ENCODE measurements at regions not wholly inside any gene's neighbourhood (a gene's known extent, or its start where the extent isn't known, plus 50 kb on each side); places are given as distances from the start of the nearest gene placed in this dataset.

DNA sequence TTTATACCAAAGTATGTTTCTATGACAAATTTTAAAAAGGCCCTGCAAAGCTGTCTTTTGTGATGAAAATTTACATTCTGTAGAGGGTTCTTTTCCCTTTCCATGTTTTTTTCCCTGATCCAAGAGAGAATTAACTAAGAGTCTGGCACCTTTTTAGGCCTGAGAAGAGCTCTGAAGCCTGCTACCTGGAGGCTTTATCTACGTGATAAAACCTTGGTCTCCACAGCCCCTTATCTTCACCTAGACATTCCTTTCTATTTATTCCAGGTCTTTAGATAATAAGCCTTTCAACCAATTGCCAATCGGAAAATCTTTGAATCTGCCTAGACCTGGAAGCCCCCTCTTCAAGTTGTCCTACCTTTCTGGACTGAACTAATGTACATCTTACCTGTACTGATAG is 774.1 kb upstream of the LRRTM1 start:
- H3K9me3 ChIP-seq = no peaks in the 10 kb centered on the region
- no peak overlapping the region for H3K4me3 ChIP-seq (ENCODE audit: low read depth, low read length)
- TF ChIP-seq, protein P1, sequence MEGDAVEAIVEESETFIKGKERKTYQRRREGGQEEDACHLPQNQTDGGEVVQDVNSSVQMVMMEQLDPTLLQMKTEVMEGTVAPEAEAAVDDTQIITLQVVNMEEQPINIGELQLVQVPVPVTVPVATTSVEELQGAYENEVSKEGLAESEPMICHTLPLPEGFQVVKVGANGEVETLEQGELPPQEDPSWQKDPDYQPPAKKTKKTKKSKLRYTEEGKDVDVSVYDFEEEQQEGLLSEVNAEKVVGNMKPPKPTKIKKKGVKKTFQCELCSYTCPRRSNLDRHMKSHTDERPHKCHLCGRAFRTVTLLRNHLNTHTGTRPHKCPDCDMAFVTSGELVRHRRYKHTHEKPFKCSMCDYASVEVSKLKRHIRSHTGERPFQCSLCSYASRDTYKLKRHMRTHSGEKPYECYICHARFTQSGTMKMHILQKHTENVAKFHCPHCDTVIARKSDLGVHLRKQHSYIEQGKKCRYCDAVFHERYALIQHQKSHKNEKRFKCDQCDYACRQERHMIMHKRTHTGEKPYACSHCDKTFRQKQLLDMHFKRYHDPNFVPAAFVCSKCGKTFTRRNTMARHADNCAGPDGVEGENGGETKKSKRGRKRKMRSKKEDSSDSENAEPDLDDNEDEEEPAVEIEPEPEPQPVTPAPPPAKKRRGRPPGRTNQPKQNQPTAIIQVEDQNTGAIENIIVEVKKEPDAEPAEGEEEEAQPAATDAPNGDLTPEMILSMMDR (IDR thresholded peaks at IDR 0.05; ENCODE audit: low read depth, low read length) = no peak
- DNase-seq = no peak
- no peaks in the 10 kb centered on the region for H3K4me1 ChIP-seq
- no peaks in the 10 kb centered on the region for H3K27me3 ChIP-seq
- H3K36me3 ChIP-seq = no peaks in the 10 kb centered on the region

DNA sequence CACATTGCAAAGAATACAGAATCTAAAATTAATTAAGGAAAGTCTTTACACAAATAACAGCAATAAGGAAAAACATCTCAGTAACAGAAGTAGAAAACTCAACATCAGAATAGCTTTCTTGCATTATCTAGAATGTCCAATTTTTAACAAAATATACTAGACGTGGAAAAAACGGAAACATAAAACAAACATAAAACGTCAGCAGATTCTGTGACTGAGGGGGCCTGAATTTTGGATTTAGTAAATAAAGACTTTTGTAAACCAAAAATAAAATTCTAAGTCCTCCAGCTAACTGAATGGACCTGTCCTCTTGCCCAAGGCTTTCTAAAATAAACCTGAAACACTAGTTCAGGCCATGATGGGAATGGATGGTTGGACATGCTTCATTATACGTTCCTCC is 773.5 kb upstream of the LRRTM1 start:
- DNase-seq = no peak
- TF ChIP-seq, protein P1 (IDR thresholded peaks at IDR 0.05; ENCODE audit: low read depth, low read length) = no peak
- no peaks in the 10 kb centered on the region for H3K36me3 ChIP-seq
- no peaks in the 10 kb centered on the region for H3K4me1 ChIP-seq
- H3K9me3 ChIP-seq = no peaks in the 10 kb centered on the region
- no peak overlapping the region for H3K4me3 ChIP-seq (ENCODE audit: low read depth, low read length)
- no peaks in the 10 kb centered on the region for H3K27me3 ChIP-seq

DNA sequence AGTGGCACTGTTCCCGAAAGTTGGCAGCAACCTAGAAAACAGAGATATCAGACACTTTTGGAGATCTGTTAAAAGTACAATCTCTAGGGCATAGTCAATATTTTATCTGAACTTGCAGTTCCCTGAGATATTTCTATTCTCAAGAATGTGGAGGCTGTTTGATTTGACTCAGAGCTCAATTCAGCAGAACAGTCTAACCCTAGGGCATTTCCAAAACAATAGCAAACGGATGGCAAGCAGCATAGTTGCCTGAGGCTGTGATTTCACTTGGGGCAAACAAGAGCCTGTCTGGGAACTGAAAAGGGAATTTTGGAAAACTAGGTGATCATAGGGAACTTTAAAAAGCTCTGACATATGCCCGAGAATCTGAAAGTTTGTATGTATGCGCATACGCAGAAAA is 772.8 kb upstream of the LRRTM1 start:
- TF ChIP-seq, protein P1 (IDR thresholded peaks at IDR 0.05; ENCODE audit: low read depth, low read length) = no peak
- Histone ChIP-seq H3K9me3 (no peaks in the 10 kb centered on the region), H3K4me1 (no peaks in the 10 kb centered on the region), H3K27me3 (no peaks in the 10 kb centered on the region), H3K36me3 (no peaks in the 10 kb centered on the region), H3K4me3 (ENCODE audit: low read depth, low read length) (no peak overlapping the region)
- no peak for DNase-seq

DNA sequence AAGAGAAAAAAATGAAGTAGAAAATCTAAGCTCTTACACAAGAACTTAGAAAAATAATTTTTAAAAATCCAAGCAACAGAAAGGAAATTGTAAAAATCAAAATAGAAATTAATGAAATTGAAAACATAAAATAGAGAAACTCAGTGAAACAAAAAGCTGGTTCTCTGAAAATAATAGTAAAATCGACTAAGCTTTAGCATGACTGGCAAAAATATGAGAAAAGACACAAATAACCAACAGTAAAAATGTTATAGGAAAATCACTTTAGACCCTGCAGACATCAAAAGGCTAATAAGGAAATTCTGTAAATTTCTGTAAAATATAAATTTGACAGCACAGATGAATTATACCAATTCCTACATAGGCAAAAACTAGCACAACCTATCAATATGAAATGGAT is 768.9 kb upstream of the LRRTM1 start:
- DNase-seq = no peak
- TF ChIP-seq, protein P1 (IDR thresholded peaks at IDR 0.05; ENCODE audit: low read depth, low read length) = no peak

DNA sequence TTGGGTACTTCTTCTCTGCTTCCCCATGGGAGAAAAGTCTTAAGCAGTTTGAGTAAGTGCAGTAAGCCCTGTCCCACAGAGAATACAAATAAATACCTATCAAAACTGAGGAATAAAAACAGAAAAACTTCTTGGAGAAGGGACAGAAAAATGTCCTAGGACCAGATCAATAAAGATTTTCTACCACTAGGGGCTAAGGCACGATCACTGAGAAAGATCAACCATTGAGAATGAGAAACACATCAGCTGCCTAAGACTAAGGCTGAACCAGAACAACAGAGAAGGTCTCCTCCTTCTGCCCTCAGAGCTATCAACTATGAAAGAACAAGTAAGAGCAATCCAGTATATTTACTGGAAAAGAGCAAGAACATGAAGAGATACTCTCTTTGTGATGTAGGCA is 763.6 kb upstream of the LRRTM1 start:
- no peak for DNase-seq
- TF ChIP-seq, protein P1 (IDR thresholded peaks at IDR 0.05; ENCODE audit: low read depth, low read length) = no peak
- Histone ChIP-seq H3K27me3 (no peaks in the 10 kb centered on the region), H3K36me3 (no peaks in the 10 kb centered on the region), H3K4me1 (no peaks in the 10 kb centered on the region), H3K4me3 (ENCODE audit: low read depth, low read length) (no peak overlapping the region), H3K9me3 (no peaks in the 10 kb centered on the region)

More for the DNA sequence above, 768.9 kb upstream of the LRRTM1 start:
- no peaks in the 10 kb centered on the region for H3K4me1 ChIP-seq
- H3K4me3 ChIP-seq (ENCODE audit: low read depth, low read length) = no peak overlapping the region
- H3K36me3 ChIP-seq = no peaks in the 10 kb centered on the region
- no peaks in the 10 kb centered on the region for H3K9me3 ChIP-seq
- H3K27me3 ChIP-seq = no peaks in the 10 kb centered on the region

DNA sequence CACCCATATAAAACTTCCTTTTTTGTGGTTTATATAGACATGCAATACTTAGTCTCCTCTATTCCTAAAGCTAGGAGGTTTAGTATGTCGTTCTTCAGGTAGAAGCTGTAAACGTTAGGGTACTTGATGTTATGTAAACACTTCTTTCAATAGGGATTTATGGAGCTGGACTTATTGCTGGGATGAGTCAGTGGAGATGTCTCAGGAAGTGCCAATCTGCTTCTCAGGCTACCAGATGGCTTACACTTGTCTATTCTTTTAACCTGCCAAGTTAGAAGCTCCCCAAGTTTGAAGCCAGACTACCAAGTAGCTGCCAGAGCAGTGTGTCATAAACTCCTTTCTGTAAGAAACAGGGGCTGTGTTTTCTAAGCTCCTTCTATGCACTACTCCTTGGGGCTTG is 756.5 kb upstream of the LRRTM1 start:
- Histone ChIP-seq H3K4me1 (no peaks in the 10 kb centered on the region), H3K9me3 (no peaks in the 10 kb centered on the region), H3K27me3 (no peaks in the 10 kb centered on the region), H3K4me3 (ENCODE audit: low read depth, low read length) (no peak overlapping the region), H3K36me3 (no peaks in the 10 kb centered on the region)
- TF ChIP-seq, protein P1 (IDR thresholded peaks at IDR 0.05; ENCODE audit: low read depth, low read length) = no peak
- no peak for DNase-seq
